ENCODE measurements at regions not wholly inside any gene's neighbourhood (a gene's known extent, or its start where the extent isn't known, plus 50 kb on each side); places are given as distances from the start of the nearest gene placed in this dataset.
"Not testable (repeated sequence)": the region's sequence is repeated elsewhere in the genome, so short reads cannot be mapped to it uniquely, and the experiment has no call there.

- Histone ChIP-seq H3K4me1 (ENCODE audit: insufficient read depth, low read length) (no peaks in the 10 kb centered on the region; the same call in 1 of the 2 replicates), H3K27ac (ENCODE audit: low read length) (no peak overlapping the region), H3K36me3 (ENCODE audit: insufficient read depth, low read depth, low read length) (0 out of 2 replicates have a peak, but pooled peaks cover 5% of the 10 kb centered on the region), H3K4me3 (ENCODE audit: low read length) (no peak overlapping the region), H3K9me3 (ENCODE audit: insufficient read depth, low read depth, low read length) (peaks cover 60% of the 10 kb centered on the region), H3K27me3 (ENCODE audit: insufficient read depth, low read length) (no peaks in the 10 kb centered on the region), H3K9ac (ENCODE audit: low read depth, low read length) (no peak overlapping the region)
These were observed 2695.0 kb upstream of the DEFB115 start for GRCh38 chr20:28562510-28562898.

- not testable (repeated sequence) for H3K4me3 ChIP-seq (ENCODE audit: low read length); H3K27ac ChIP-seq (ENCODE audit: low read length); H3K36me3 ChIP-seq (ENCODE audit: insufficient read depth, low read depth, low read length); H3K27me3 ChIP-seq (ENCODE audit: insufficient read depth, low read length); H3K4me1 ChIP-seq (ENCODE audit: insufficient read depth, low read length); H3K9ac ChIP-seq (ENCODE audit: low read depth, low read length)
- peaks cover 55% of the 10 kb centered on the region for H3K9me3 ChIP-seq (ENCODE audit: insufficient read depth, low read depth, low read length)
These were observed 2694.5 kb upstream of the DEFB115 start for GRCh38 chr20:28562899-28563521.

GRCh38 chr20:28564024-28564423 is 2693.4 kb upstream of the DEFB115 start:
- not testable (repeated sequence) for H3K27ac ChIP-seq (ENCODE audit: low read length)

GRCh38 chr20:28564688-28565463 is 2692.6 kb upstream of the DEFB115 start:
- not testable (repeated sequence) for H3K36me3 ChIP-seq (ENCODE audit: insufficient read depth, low read depth, low read length); H3K27me3 ChIP-seq (ENCODE audit: insufficient read depth, low read length); H3K4me1 ChIP-seq (ENCODE audit: insufficient read depth, low read length); H3K4me3 ChIP-seq (ENCODE audit: low read length); H3K27ac ChIP-seq (ENCODE audit: low read length); H3K9ac ChIP-seq (ENCODE audit: low read depth, low read length)
- H3K9me3 ChIP-seq (ENCODE audit: insufficient read depth, low read depth, low read length) = peaks cover 45% of the 10 kb centered on the region

More at GRCh38 chr20:28564024-28564423, 2693.4 kb upstream of the DEFB115 start:
- not testable (repeated sequence) for H3K4me1 ChIP-seq (ENCODE audit: insufficient read depth, low read length); H3K36me3 ChIP-seq (ENCODE audit: insufficient read depth, low read depth, low read length); H3K4me3 ChIP-seq (ENCODE audit: low read length); H3K27me3 ChIP-seq (ENCODE audit: insufficient read depth, low read length); H3K9ac ChIP-seq (ENCODE audit: low read depth, low read length)
- H3K9me3 ChIP-seq (ENCODE audit: insufficient read depth, low read depth, low read length) = peaks cover 50% of the 10 kb centered on the region

- not testable (repeated sequence) for H3K27ac ChIP-seq (ENCODE audit: low read length); H3K27me3 ChIP-seq (ENCODE audit: insufficient read depth, low read length); H3K4me3 ChIP-seq (ENCODE audit: low read length)
These were observed 2681.5 kb upstream of the DEFB115 start for GRCh38 chr20:28575991-28576390.

GRCh38 chr20:28591680-28592079 is 2665.8 kb upstream of the DEFB115 start:
- not testable (repeated sequence) for H3K9me3 ChIP-seq (ENCODE audit: insufficient read depth, low read depth, low read length); H3K9ac ChIP-seq (ENCODE audit: low read depth, low read length); H3K4me3 ChIP-seq (ENCODE audit: low read length); H3K4me1 ChIP-seq (ENCODE audit: insufficient read depth, low read length); H3K27me3 ChIP-seq (ENCODE audit: insufficient read depth, low read length); H3K27ac ChIP-seq (ENCODE audit: low read length); H3K36me3 ChIP-seq (ENCODE audit: insufficient read depth, low read depth, low read length)

More at GRCh38 chr20:28575991-28576390, 2681.5 kb upstream of the DEFB115 start:
- H3K9me3 ChIP-seq (ENCODE audit: insufficient read depth, low read depth, low read length); H3K4me1 ChIP-seq (ENCODE audit: insufficient read depth, low read length); H3K9ac ChIP-seq (ENCODE audit: low read depth, low read length); H3K36me3 ChIP-seq (ENCODE audit: insufficient read depth, low read depth, low read length): not testable (repeated sequence)

- H3K36me3 ChIP-seq (ENCODE audit: insufficient read depth, low read depth, low read length); H3K4me3 ChIP-seq (ENCODE audit: low read length); H3K9ac ChIP-seq (ENCODE audit: low read depth, low read length); H3K27me3 ChIP-seq (ENCODE audit: insufficient read depth, low read length); H3K27ac ChIP-seq (ENCODE audit: low read length); H3K4me1 ChIP-seq (ENCODE audit: insufficient read depth, low read length); H3K9me3 ChIP-seq (ENCODE audit: insufficient read depth, low read depth, low read length): not testable (repeated sequence)
These were observed 2664.1 kb upstream of the DEFB115 start for GRCh38 chr20:28593383-28593782.

GRCh38 chr20:28594476-28594875 is 2663.0 kb upstream of the DEFB115 start:
- H3K4me3 ChIP-seq (ENCODE audit: low read length) = not testable (repeated sequence)

GRCh38 chr20:28602006-28602402 is 2655.5 kb upstream of the DEFB115 start:
- not testable (repeated sequence) for H3K27ac ChIP-seq (ENCODE audit: low read length); H3K4me1 ChIP-seq (ENCODE audit: insufficient read depth, low read length); H3K27me3 ChIP-seq (ENCODE audit: insufficient read depth, low read length); H3K9me3 ChIP-seq (ENCODE audit: insufficient read depth, low read depth, low read length); H3K36me3 ChIP-seq (ENCODE audit: insufficient read depth, low read depth, low read length)
- Histone ChIP-seq H3K9ac (ENCODE audit: low read depth, low read length) (peak overlapping the region; percentile 89; the same call in 1 of the 2 replicates), H3K4me3 (ENCODE audit: low read length) (peak overlapping the region; percentile 93)

More at GRCh38 chr20:28594476-28594875, 2663.0 kb upstream of the DEFB115 start:
- not testable (repeated sequence) for H3K4me1 ChIP-seq (ENCODE audit: insufficient read depth, low read length); H3K27me3 ChIP-seq (ENCODE audit: insufficient read depth, low read length); H3K9me3 ChIP-seq (ENCODE audit: insufficient read depth, low read depth, low read length); H3K9ac ChIP-seq (ENCODE audit: low read depth, low read length); H3K36me3 ChIP-seq (ENCODE audit: insufficient read depth, low read depth, low read length); H3K27ac ChIP-seq (ENCODE audit: low read length)

GRCh38 chr20:28602403-28603217 is 2654.9 kb upstream of the DEFB115 start:
- not testable (repeated sequence) for H3K36me3 ChIP-seq (ENCODE audit: insufficient read depth, low read depth, low read length); H3K27me3 ChIP-seq (ENCODE audit: insufficient read depth, low read length); H3K9me3 ChIP-seq (ENCODE audit: insufficient read depth, low read depth, low read length); H3K27ac ChIP-seq (ENCODE audit: low read length); H3K4me1 ChIP-seq (ENCODE audit: insufficient read depth, low read length)
- Histone ChIP-seq H3K4me3 (ENCODE audit: low read length) (peak overlapping the region; percentile 93), H3K9ac (ENCODE audit: low read depth, low read length) (peak overlapping the region; percentile 89; the same call in 1 of the 2 replicates)

GRCh38 chr20:28603218-28603577 is 2654.3 kb upstream of the DEFB115 start:
- not testable (repeated sequence) for H3K9me3 ChIP-seq (ENCODE audit: insufficient read depth, low read depth, low read length); H3K36me3 ChIP-seq (ENCODE audit: insufficient read depth, low read depth, low read length); H3K27ac ChIP-seq (ENCODE audit: low read length); H3K27me3 ChIP-seq (ENCODE audit: insufficient read depth, low read length); H3K4me1 ChIP-seq (ENCODE audit: insufficient read depth, low read length)
- H3K4me3 ChIP-seq (ENCODE audit: low read length) = peak overlapping the region; percentile 93; the same call in 1 of the 2 replicates
- H3K9ac ChIP-seq (ENCODE audit: low read depth, low read length) = peak overlapping the region; percentile 37; the same call in 1 of the 2 replicates
